HG02970 (cell line): ENCODE measurements at regions not wholly inside any gene's neighbourhood (a gene's known extent, or its start where the extent isn't known, plus 50 kb on each side); places are given as distances from the start of the nearest gene placed in this dataset.
"Not testable (repeated sequence)": the region's sequence is repeated elsewhere in the genome, so short reads cannot be mapped to it uniquely, and the experiment has no call there.

Experiments
- ATAC-seq: cut with Tn5 transposase; IDR thresholded peaks from one replicate; pipeline ENCODE4 v1.9.1; 2021; ENCODE audit warnings: mild to moderate bottlenecking, moderate library complexity, moderate number of reproducible peaks; ENCODE audit not compliant: unreplicated experiment, low FRiP score

GRCh38 chr2:16746833-16747232 is 81.2 kb upstream of the CYRIA start:
- no peak for ATAC-seq

GRCh38 chr2:16746329-16746728 is 80.7 kb upstream of the CYRIA start:
- no peak for ATAC-seq

DNA sequence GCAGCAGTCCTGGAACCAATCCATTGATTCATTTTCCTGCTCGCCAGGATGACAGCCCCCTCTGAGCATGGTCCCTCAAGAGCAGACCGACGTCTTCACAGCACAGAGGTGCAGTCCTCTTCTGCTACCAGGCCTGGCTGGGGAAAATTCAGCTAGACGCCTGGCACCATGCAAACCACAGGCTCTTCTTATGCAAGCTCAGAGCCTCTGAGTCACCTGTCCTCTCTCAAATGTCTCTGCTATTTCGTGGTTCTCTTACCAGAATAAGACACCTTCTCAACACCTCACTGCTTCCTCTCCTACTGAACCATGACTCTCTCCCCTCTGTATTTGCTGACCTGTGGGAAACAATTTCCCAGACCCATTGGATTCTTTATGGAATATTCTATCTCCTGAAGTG is 79.8 kb upstream of the CYRIA start:
- ATAC-seq: no peak

DNA sequence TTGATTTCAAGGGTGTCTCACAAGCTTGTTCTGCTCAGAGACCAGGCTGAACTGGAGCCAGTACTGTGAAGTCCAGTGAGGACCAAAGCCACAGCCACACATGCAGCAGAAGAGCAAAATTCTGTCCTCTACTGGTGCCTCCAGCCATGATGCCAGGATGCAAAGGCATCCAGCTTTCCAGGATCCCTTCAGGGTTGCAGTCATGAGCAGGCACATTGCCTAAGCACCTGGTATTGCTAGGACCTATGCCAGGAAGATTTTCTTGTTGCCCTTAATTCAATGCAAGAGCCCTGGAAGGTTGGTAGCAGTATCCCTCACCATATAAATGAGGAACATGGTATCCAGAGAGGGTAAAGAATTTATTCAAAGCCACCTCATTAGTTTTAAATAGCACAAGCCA is 78.9 kb upstream of the CYRIA start:
- no peak for ATAC-seq

GRCh38 chr2:16742026-16742425 is 76.4 kb upstream of the CYRIA start:
- no peak for ATAC-seq

- ATAC-seq: no peak
Observed at GRCh38 chr2:16741498-16741897, 75.9 kb upstream of the CYRIA start.

DNA sequence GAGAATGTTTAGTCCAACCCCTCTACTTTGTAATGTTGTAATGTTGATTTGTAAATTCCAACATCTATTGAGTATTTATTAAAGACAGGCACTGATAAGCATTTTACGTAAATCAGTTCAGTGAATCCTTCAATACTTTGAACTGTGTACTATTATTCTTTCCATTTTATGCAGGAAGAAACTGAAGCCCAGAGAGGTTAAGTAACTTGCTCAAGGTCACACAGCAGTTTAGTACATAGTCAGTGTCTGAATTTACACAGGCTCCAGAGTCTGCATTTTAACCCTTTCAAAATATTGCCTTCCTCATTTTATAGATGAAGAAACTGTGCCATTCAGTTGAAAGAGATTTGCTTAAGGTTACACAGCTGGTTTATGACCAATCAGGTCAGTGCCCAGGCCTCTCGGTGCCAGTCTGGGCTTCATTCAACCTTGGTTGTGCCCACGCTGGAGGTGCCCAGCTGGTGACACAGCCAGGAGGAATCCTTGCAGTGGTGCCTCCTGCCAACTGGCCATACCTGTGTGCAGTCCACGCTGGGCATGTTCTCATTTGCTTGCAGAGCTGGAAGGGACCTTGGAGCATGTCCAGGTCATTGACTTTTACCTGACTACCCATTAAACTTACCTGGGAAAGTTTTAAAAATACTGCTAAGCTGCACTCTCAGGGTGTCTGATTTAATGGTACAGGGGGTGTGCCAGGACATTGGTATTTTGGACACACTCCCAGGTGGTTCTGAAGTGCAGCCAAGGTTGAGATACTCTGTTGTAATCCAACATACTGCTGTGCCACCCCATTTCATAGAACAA is 74.3 kb upstream of the CYRIA start:
- no peak for ATAC-seq

DNA sequence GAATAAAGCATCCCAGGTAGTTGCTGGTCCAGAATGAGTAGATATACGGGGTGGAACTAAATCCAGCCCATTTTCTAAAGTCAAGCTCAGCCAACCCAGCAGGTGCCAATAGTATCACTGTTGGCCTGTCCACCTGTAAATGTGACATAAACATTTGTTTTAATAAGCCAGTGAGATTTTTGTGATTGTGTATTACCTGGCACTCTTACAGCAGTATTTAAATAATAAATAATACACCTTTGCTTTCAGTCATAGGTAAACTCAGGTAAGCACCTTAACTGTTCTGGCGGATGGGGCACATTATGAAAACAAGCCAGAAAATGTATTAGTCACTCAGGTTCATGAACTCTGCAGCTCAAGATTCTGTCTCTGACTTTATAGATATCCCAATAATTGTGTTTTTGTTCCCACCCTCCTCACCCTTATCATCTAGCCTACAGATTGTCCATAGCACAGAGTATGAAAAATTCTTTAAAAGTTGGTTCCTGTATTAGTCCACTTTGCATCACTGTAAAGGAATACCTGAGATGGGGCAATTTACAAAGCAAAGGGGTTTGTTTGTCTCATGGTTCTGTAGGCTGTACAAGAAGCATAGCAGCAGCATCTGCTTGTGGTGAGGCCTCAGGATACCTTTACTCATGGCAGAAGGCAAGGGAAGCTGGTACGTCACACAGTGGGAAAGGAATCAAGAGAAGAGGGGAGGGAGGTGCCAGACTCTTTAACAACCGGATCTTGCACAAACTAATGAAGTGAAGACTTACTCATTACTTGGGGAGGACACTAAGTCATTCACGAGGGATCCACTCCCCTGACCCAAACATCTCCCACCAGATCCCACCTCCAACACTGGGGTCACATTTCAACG is 73.0 kb upstream of the CYRIA start:
- no peak for ATAC-seq

GRCh38 chr2:16737812-16738211 is 72.2 kb upstream of the CYRIA start:
- ATAC-seq: no peak

GRCh38 chr2:16736633-16737032 is 71.0 kb upstream of the CYRIA start:
- ATAC-seq: no peak

GRCh38 chr2:16729335-16729734 is 63.7 kb upstream of the CYRIA start:
- no peak for ATAC-seq

DNA sequence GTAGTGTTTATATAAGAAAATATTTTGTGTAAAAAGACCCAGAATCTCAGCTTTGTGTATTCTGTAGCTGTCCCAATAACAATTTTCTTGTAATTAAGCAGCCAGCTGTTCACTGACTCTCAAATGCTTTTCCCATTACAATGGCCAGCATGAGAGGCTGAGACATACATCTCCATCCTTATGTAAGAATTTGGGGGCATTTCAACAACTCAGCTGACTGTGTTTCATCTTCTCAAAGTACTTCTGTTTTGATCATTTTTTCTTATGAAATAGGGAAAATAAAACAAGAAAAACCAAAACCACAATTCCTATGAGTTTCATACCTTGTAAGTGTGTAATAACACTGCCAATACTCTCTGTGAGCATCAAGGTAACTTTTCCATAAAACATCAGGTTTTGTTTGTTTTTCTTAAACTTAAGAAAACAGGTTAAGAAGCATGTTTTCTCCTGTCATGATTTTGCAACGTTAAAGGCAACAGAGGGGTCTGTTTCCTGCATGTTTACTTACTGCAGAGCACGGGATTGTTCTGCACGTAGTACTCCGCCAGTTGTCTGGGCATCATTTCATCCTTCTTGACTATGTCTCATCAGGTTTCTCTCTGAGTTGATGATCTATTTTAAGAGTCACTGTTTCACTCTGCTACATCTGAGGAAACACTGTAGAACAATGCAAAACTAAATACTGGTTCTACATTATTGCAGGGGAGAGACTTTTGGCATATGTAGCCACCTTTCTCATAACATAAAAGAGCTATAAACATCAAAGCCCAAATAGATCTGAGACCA is 62.9 kb upstream of the CYRIA start:
- ATAC-seq: no peak

DNA sequence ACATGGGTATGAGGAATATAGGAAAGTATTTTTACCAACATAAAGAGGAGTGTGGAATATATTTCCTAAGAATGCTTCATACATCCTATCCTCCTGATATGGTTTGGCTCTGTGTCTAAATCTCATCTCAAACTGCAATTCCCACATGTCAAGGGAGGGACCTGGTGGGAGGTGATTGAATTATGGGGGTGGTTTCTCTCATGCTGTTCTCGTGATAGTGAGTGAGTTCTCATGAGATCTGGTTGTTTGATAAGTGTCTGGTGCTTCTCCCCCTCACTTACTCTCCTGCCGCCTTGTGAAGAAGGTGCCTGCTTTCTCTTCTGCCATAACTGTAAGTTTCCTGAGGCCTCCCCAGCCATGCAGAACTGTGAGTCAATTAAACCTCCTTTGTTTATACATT is 62.2 kb upstream of the CYRIA start:
- not testable (repeated sequence) for ATAC-seq

GRCh38 chr2:16727256-16727655 is 61.6 kb upstream of the CYRIA start:
- ATAC-seq: no peak

GRCh38 chr2:16726577-16726976 is 60.9 kb upstream of the CYRIA start:
- no peak for ATAC-seq

- no peak for ATAC-seq
Observed at GRCh38 chr2:16726147-16726546, 60.5 kb upstream of the CYRIA start.

- ATAC-seq: no peak
Observed at GRCh38 chr2:16725549-16725948, 59.9 kb upstream of the CYRIA start.

DNA sequence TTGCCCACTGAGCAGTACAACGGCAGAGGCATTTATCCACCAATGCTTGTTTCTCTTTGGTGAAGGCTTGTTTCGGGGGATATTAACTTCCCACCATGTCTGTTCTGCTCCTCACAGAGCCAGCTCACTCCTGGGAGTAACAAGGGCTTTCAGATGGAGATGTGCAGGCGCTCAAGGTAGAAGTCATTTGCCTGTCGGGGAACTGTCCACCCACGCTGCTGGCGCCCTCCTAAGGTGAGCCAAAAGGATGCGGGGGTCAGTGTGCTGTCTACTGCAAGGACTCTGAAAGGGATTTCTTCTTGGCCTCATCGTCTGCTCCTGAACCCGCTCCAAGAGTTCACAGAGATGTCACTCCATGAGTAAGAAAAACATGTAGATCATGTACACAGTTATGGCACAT is 57.0 kb upstream of the CYRIA start:
- ATAC-seq: no peak

- no peak for ATAC-seq
Observed at GRCh38 chr2:16722126-16722525, 56.5 kb upstream of the CYRIA start.

- not testable (repeated sequence) for ATAC-seq
Observed at GRCh38 chr2:16721529-16721928, 55.9 kb upstream of the CYRIA start.

GRCh38 chr2:16720737-16721136 is 55.1 kb upstream of the CYRIA start:
- not testable (repeated sequence) for ATAC-seq
